Neural progenitor cell (in vitro differentiated cells): ENCODE measurements at regions not wholly inside any gene's neighbourhood (a gene's known extent, or its start where the extent isn't known, plus 50 kb on each side); places are given as distances from the start of the nearest gene placed in this dataset.

Experiments
- EZH2 ChIP-seq: fragments of 200-600 bp; sonication (generic); IDR thresholded peaks from 2 replicates; pipeline ENCODE4 v1.6.1; 2017; ENCODE audit warnings: antibody characterized with exemption, mild to moderate bottlenecking, moderate library complexity
- EZH2phosphoT487 ChIP-seq: fragments of 200-600 bp; sonication (generic); IDR thresholded peaks from 2 replicates; pipeline ENCODE4 v1.6.1; 2017; ENCODE audit warnings: antibody characterized with exemption
- TF ChIP-seq, protein P1 (sequence below): fragments of 200-600 bp; sonication (generic); IDR thresholded peaks from 2 replicates; pipeline ENCODE4 v1.5.1; 2017; ENCODE audit warnings: antibody characterized with exemption, mild to moderate bottlenecking

- TF ChIP-seq EZH2: no peak
- TF ChIP-seq, protein P1, sequence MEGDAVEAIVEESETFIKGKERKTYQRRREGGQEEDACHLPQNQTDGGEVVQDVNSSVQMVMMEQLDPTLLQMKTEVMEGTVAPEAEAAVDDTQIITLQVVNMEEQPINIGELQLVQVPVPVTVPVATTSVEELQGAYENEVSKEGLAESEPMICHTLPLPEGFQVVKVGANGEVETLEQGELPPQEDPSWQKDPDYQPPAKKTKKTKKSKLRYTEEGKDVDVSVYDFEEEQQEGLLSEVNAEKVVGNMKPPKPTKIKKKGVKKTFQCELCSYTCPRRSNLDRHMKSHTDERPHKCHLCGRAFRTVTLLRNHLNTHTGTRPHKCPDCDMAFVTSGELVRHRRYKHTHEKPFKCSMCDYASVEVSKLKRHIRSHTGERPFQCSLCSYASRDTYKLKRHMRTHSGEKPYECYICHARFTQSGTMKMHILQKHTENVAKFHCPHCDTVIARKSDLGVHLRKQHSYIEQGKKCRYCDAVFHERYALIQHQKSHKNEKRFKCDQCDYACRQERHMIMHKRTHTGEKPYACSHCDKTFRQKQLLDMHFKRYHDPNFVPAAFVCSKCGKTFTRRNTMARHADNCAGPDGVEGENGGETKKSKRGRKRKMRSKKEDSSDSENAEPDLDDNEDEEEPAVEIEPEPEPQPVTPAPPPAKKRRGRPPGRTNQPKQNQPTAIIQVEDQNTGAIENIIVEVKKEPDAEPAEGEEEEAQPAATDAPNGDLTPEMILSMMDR: no peak
- no peak for TF ChIP-seq EZH2phosphoT487
These were observed 122.2 kb upstream of the PRKG2 start for GRCh38 chr4:81337211-81337610.
